ENCODE measurements at regions not wholly inside any gene's neighbourhood (a gene's known extent, or its start where the extent isn't known, plus 50 kb on each side); places are given as distances from the start of the nearest gene placed in this dataset.
"Not testable (repeated sequence)": the region's sequence is repeated elsewhere in the genome, so short reads cannot be mapped to it uniquely, and the experiment has no call there.

- no peak for DNase-seq (ENCODE audit: low read depth, low spot score)
Observed at GRCh38 chr3:106342386-106342785, 473.6 kb upstream of the CBLB start.

GRCh38 chr3:106343811-106344210, 475.0 kb upstream of the CBLB start:
- DNase-seq (ENCODE audit: low read depth, low spot score), result no peak

DNA sequence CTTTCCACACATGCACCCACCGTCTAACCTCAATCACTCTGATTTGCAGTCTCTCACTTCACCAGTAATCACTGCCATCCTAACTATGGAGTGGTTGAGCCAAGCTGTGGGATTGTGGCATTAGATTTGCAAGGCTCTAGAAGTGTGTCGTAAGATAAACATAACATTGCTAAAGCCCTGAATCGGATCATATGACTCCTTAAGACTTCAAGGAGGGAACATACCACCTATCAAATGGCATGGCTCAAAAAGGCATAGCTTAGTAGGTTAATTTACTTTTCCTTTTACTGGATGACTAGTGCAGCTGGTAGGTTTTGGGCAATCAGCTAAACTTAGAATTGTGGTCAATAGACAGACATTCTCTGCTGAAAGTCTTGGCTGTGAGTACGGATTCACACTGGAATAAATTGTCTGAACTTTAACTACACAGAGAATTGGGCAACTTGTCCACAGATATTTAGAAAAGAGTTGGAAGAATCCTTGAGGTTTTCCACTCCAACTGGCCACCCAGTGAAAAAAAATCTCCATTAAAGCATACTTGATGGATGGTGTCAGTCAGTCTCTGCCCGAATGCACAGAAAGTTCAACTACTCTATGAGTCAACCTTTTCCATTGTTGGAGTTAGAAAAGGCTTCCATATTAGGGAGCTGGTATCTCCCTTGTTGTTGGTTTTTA, 476.7 kb upstream of the CBLB start:
- no peak for DNase-seq (ENCODE audit: low read depth, low spot score)

- no peak for DNase-seq (ENCODE audit: low read depth, low spot score)
Observed at GRCh38 chr3:106347350-106347749, 478.5 kb upstream of the CBLB start.

DNA sequence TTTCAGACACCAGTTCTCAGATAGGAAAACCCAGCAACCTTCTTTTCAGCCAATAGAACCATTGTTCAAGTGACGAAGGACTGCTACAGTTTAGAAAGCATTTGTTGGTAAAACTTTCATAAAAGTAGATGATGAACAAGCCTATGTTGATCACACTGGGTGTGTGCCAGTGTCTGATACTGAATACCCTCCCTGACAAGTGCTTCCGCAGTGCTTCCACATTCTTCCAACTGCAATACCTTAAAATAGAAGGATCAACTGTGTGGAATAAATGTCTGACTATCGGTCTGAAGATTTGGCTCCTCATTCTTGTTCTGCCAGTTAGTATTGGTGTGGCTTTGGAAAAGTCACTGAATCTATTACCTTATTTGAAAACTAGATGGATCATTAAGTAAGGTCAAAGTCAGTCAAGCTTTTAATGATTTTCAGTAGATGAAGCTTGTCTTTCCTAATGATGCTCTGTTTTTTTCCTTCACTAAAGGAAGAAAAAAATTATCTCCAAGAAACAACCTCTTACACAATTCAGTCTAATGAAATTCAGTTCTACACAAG, 479.4 kb upstream of the CBLB start:
- DNase-seq (ENCODE audit: low read depth, low spot score), result no peak

DNA sequence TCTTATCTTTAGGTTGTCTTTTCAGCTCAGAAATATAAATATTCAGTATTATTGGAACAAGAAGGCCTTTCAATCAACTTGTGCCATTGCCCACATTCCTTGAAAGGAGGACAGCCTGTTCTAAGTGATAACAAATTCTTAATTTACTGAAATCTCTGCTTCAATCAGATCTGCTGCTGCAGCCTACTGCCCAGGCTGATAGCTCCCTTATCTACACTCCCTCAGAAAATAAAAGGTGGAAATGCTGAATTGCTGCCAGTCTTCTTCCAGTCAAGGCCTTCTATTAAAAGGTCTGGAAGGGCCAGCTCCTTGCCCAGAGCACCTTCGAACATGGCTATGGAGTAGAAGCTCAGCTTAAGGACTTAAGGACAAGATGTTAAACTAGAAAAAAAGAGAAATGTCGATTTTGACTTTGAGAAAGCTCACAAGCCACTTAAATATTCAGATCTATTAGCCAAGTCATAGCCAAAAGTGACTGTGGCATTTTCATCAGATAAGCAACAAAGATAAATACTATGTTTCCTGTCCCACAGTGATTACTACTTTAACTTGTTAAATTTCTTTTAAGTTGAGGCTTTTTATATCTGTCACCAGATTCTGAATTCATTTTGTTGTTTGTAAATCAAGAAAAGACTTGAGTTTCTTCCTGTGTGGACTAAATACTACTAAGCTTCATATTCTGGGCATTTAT, 480.5 kb upstream of the CBLB start:
- DNase-seq (ENCODE audit: low read depth, low spot score), result no peak

- DNase-seq (ENCODE audit: low read depth, low spot score), result no peak
Observed at GRCh38 chr3:106355873-106356272, 487.1 kb upstream of the CBLB start.

DNA sequence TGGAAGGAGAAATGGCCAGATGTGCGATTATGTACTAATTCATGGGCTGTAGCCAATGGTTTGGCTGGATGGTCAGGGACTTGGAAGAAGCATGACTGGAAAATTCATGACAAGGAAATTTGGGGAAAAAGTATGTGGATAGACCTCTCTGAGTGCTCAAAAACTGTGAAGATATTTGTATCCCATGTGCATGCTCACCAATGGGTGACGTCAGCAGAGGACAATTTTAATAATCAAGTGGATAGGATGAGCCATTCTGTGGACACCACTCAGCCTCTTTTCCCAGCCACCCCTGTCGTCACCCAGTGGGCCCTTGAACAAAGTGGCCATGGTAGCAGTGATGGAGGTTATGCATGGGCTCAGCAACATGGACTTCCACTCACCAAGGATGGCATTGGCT, 490.9 kb upstream of the CBLB start:
- DNase-seq (ENCODE audit: low read depth, low spot score), result no peak

- DNase-seq (ENCODE audit: low read depth, low spot score), result not testable (repeated sequence)
Observed at GRCh38 chr3:106360901-106361300, 492.1 kb upstream of the CBLB start.

DNA sequence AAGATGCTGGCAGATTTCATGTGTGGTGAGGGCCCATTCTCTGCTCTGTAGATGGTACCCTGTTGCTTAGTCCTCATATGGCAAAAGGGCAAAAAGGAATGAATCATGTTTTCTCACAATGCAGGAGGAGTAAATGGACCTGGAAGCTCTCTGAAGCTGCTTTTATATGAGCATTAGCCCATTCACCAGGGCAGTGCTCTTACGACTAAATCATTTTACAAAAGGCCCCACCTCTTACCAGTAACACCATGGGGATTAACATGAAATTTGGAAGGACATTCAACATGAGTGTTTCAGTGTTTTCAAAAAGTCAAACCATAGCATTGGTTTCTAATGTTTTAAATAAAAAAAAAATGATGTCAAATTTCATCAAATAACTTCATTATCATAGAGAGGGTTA, 495.7 kb upstream of the CBLB start:
- DNase-seq (ENCODE audit: low read depth, low spot score), result no peak

GRCh38 chr3:106365061-106365691, 496.4 kb upstream of the CBLB start:
- DNase-seq (ENCODE audit: low read depth, low spot score), result no peak

DNA sequence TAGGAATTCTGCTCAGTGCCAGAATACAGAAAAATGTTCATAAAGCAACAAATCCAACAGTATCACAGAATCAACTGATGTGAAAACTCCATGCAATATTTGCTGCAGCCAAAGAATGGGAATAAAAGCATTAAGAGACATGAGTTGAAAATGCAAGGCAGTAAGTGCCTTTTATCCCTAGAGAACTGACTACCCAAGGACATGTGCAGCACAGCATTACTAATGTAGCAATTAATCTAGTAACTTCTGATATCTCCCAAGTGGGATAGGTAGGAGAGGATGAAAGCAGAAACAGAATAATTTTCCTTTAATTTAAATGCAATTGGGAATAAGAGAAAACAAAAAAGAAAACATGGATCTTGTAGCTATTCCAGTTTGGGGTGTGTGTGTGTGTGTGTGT, 497.5 kb upstream of the CBLB start:
- no peak for DNase-seq (ENCODE audit: low read depth, low spot score)

DNA sequence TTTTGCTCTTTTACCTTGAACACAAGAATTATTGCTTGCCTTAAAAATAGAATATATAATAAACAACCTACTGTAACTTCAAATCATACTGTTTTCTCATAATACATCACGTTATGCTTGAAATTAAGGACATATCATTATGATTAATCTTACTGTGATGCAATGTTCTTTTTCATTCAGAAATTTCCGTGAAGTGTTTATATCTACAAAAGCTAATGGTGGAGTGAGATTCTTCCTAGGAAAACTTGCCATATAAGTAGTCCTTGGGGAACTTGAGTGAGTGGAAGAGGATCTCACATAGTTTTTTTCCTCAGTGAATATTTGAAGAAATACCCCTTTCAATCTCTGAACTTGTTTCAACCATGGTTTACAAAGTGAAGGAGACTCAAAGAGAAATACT, 498.7 kb upstream of the CBLB start:
- no peak for DNase-seq (ENCODE audit: low read depth, low spot score)

- DNase-seq (ENCODE audit: low read depth, low spot score), result no peak
Observed at GRCh38 chr3:106371221-106371970, 502.6 kb upstream of the CBLB start.

DNA sequence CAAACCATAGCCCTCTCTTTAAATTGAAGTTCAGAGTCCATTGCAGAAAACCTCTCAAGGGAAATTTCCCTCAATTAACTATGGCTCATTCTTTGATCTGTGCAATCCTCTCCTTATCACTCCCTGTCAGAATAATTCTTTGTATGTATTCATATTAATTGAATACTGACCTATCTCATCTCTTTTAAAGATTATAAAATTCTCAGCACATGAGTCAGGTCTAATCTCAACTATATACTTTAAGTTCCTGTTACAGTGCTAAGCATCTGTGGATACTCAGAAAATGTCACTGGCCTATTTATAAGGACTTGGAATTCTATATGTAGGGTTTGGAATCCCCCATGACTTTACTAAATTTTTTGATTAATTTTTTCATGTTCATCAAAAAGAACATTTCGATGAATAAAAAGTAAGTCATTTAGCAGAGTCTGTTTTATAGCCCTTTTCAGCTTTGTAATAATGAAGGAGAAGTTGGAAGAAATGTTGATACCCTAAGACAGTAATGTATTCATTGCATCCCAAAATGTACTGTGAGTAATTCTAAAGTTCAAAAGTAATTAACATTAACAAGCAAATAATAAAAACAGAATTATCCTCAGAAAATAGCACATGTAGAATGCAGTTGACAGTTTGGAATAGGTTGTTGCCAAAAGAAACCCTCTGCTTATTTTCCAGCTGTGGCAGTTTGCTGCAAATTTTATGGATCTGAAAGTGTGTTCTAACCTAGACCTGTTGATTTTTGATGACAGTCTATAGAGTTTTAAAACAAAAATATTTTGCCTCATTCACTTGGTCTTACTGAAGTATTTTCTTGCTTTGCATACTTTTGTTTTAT, 503.4 kb upstream of the CBLB start:
- DNase-seq (ENCODE audit: low read depth, low spot score), result no peak

- no peak for DNase-seq (ENCODE audit: low read depth, low spot score)
Observed at GRCh38 chr3:106372806-106373190, 504.0 kb upstream of the CBLB start.

- no peak for DNase-seq (ENCODE audit: low read depth, low spot score)
Observed at GRCh38 chr3:106376016-106376570, 507.3 kb upstream of the CBLB start.

- no peak for DNase-seq (ENCODE audit: low read depth, low spot score)
Observed at GRCh38 chr3:106379251-106379750, 510.5 kb upstream of the CBLB start.

GRCh38 chr3:106380232-106380631, 511.4 kb upstream of the CBLB start:
- no peak for DNase-seq (ENCODE audit: low read depth, low spot score)

- no peak for DNase-seq (ENCODE audit: low read depth, low spot score)
Observed at GRCh38 chr3:106381286-106381938, 512.6 kb upstream of the CBLB start.

Measured in pulmonary artery endothelial cell (primary cell).